Choroid plexus epithelial cell (primary cell): ENCODE measurements at regions not wholly inside any gene's neighbourhood (a gene's known extent, or its start where the extent isn't known, plus 50 kb on each side); places are given as distances from the start of the nearest gene placed in this dataset.
"Not testable (repeated sequence)": the region's sequence is repeated elsewhere in the genome, so short reads cannot be mapped to it uniquely, and the experiment has no call there.

ENCODE experiments used
- DNase-seq: peaks from one replicate; pipeline ENCODE4 v3.0.0-alpha.2; 2010; ENCODE audit warnings: low read depth
- H3K4me3 ChIP-seq: 2 replicates; pipeline ENCODE4 v1.5.1; 2011; ENCODE audit warnings: low read depth, mild to moderate bottlenecking, control low read depth, low read length, moderate library complexity
- CTCF ChIP-seq: conservative IDR thresholded peaks from 2 replicates; pipeline ENCODE4 v1.5.1; 2011; ENCODE audit warnings: low read depth, mild to moderate bottlenecking, control low read depth, inconsistent platforms, low read length, moderate library complexity

DNA sequence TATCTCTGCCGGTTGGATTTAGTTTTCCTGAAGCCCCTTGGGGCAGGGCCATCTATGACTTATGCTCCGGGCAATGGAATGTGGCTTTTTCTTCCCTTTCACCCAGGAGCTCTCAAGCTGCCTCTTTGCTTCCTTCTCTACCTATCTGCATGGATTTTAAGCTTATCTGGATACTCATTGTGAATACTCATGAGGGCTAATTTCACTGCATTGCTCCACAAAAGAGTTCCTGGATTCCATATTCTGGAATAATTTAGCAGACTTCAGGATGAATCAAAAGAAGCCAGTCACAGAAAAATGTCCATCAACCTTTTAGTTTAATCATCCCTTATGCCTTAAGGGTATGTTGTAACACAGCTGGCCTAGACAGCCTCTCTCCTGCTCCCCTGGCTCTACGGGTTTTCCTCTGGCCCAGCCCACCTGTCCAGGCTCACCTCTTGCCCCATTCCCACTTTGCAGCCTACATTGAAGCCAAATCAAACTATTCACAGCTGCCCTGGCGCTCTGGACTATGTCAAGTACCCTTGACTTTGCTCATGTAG, 122.8 kb upstream of the RMDN2 start:
- peak; percentile 33 for DNase-seq
- no peak for TF ChIP-seq CTCF
- H3K4me3 ChIP-seq: no peak overlapping the region

DNA sequence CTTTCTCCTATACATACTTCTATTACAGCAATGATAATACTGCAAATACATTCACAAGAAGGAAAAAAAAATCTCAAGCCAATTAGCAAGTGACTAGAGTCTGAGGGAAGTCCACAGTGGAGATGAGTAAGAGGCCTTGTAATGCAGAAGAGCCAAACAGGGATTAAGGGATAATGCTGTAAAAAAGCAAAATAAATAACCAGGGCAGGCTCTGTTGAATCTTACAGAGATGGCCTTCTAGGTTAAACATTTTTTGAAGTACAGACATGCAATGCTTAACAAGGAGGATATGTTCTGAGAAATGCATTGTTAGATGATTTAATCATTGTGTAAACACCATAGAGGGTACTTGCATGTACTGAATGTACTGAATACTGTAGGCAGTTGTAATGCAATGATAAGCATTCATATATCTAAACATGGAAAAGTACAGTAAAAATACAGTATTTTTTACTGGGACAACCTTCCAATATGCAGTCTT, 122.1 kb upstream of the RMDN2 start:
- H3K4me3 ChIP-seq: no peak overlapping the region
- no peak for TF ChIP-seq CTCF
- DNase-seq: peak; percentile 89

DNA sequence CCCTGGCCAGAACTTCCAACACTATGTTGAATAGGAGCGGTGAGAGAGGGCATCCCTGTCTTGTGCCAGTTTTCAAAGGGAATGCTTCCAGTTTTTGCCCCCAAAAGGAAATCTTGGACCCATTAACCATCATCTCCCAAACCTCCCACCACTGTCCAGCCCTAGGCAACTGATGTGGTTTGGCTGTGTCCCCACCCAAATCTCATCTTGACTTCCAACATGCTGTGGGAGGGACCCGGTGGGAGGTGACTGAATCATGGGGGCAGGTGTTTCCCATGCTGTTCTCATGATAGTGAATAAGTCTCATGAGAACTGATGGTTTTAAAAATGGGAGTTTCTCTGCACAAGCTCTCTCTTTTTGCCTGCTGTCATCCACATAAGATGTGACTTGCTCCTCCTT, 119.1 kb upstream of the RMDN2 start:
- not testable (repeated sequence) for H3K4me3 ChIP-seq, DNase-seq

- H3K4me3 ChIP-seq: no peak overlapping the region
- DNase-seq: peak; percentile 74
- peak; percentile 70 for TF ChIP-seq CTCF
These were observed 115.6 kb upstream of the RMDN2 start for GRCh38 chr2:37809525-37809924.

GRCh38 chr2:37809931-37810570, 115.0 kb upstream of the RMDN2 start:
- peak; percentile 34 for DNase-seq
- no peak for TF ChIP-seq CTCF
- no peak overlapping the region for H3K4me3 ChIP-seq

GRCh38 chr2:37812414-37812813, 112.7 kb upstream of the RMDN2 start:
- DNase-seq: peak; percentile 41
- TF ChIP-seq CTCF: peak; percentile 52
- H3K4me3 ChIP-seq: no peak overlapping the region

DNA sequence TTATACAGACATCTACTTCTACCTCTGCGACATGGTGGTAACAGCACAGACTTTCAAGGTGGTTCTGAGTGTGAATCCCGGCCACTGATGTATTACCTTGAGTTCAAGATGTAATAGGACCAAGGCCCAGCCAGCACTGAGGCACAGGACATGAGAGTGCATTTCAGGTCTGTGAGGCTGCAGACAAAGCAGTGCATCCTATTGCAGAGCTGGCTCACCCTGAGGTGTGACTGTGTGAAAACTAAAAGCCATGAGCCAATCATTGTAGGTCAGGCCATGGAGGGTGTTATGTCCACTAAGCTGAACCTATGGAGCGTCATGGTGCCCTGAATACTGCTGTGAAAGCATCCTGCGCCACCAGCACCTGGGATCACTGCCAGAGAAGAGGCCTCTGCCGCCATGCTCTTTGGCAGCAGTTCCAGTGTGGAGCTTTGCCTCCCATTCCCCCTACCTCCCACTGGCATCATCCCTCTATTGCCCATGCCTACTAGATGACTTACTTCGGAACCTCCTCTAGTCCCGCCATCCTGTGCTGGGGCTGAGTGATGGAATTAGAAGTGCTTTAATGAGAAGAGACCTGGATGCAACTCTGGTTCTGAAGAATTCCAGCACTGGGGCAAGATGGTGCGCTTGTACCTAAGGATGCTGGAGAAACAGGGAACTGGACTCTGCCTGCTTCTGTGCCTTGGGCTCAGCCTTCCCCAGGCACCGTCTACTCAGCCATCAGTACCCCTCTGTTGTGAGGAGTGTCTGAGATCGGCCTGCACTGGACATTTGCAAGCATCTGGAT, 112.0 kb upstream of the RMDN2 start:
- no peak for DNase-seq
- TF ChIP-seq CTCF: no peak
- H3K4me3 ChIP-seq: no peak overlapping the region
